ENCODE measurements at regions not wholly inside any gene's neighbourhood (a gene's known extent, or its start where the extent isn't known, plus 50 kb on each side); places are given as distances from the start of the nearest gene placed in this dataset.
"Not testable (repeated sequence)": the region's sequence is repeated elsewhere in the genome, so short reads cannot be mapped to it uniquely, and the experiment has no call there.

GRCh38 chr13:52324831-52325230 lies 81.1 kb downstream of the THSD1 start:
- 73% methylated on average over 2 of the region's 2 CpGs for WGBS
- not testable (repeated sequence) for H3K4me3 ChIP-seq (ENCODE audit: low read depth in 1 of 3, low read length in 3 of 3); H3K9ac ChIP-seq (ENCODE audit: low read depth in 1 of 2, low read length in 2 of 2); H3K27me3 ChIP-seq (ENCODE audit: control insufficient read depth in 4 of 4, insufficient read depth in 4 of 4, low read length in 3 of 4); H3K36me3 ChIP-seq (ENCODE audit: control insufficient read depth in 4 of 4, insufficient read depth in 3 of 4, low read depth in 1 of 4, low read length in 3 of 4); H3K4me1 ChIP-seq (ENCODE audit: control insufficient read depth in 4 of 4, insufficient read depth in 4 of 4, low read length in 3 of 4); H3K27ac ChIP-seq (ENCODE audit: low read depth in 1 of 2, low read length in 2 of 2); DNase-seq (ENCODE audit: low spot score); H3K9me3 ChIP-seq (ENCODE audit: control insufficient read depth in 4 of 4, low read length in 3 of 4)

GRCh38 chr13:52319876-52320275 lies 86.1 kb downstream of the THSD1 start:
- WGBS: 68% methylated on average over 2 of the region's 2 CpGs
- no peak overlapping the region for H3K27ac ChIP-seq (ENCODE audit: low read depth in 1 of 2, low read length in 2 of 2)
- H3K9ac ChIP-seq (ENCODE audit: low read depth in 1 of 2, low read length in 2 of 2): no peak overlapping the region
- no peak overlapping the region for H3K4me3 ChIP-seq (ENCODE audit: low read depth in 1 of 3, low read length in 3 of 3)
- no peaks in the 10 kb centered on the region for H3K4me1 ChIP-seq (ENCODE audit: control insufficient read depth in 4 of 4, insufficient read depth in 4 of 4, low read length in 3 of 4)
- TF ChIP-seq, protein P1, sequence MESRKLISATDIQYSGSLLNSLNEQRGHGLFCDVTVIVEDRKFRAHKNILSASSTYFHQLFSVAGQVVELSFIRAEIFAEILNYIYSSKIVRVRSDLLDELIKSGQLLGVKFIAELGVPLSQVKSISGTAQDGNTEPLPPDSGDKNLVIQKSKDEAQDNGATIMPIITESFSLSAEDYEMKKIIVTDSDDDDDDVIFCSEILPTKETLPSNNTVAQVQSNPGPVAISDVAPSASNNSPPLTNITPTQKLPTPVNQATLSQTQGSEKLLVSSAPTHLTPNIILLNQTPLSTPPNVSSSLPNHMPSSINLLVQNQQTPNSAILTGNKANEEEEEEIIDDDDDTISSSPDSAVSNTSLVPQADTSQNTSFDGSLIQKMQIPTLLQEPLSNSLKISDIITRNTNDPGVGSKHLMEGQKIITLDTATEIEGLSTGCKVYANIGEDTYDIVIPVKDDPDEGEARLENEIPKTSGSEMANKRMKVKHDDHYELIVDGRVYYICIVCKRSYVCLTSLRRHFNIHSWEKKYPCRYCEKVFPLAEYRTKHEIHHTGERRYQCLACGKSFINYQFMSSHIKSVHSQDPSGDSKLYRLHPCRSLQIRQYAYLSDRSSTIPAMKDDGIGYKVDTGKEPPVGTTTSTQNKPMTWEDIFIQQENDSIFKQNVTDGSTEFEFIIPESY (IDR thresholded peaks at IDR 0.05): no peak
- TF ChIP-seq RAD21 (IDR thresholded peaks at IDR 0.05) (no peak), GABPA (IDR thresholded peaks at IDR 0.05 in 1 of 2, conservative IDR thresholded peaks at IDR 0.05 in 1 of 2) (no peak), HNF4A (conservative IDR thresholded peaks at IDR 0.05) (no peak), NR2F2 (IDR thresholded peaks at IDR 0.05) (no peak), TAF1 (conservative IDR thresholded peaks at IDR 0.05) (no peak), FOXA1 (IDR thresholded peaks at IDR 0.05) (no peak), EGR1 (IDR thresholded peaks at IDR 0.05; ENCODE audit: low read depth in 2 of 2) (no peak), REST (IDR thresholded peaks at IDR 0.05) (no peak)
- TF ChIP-seq, protein P2, sequence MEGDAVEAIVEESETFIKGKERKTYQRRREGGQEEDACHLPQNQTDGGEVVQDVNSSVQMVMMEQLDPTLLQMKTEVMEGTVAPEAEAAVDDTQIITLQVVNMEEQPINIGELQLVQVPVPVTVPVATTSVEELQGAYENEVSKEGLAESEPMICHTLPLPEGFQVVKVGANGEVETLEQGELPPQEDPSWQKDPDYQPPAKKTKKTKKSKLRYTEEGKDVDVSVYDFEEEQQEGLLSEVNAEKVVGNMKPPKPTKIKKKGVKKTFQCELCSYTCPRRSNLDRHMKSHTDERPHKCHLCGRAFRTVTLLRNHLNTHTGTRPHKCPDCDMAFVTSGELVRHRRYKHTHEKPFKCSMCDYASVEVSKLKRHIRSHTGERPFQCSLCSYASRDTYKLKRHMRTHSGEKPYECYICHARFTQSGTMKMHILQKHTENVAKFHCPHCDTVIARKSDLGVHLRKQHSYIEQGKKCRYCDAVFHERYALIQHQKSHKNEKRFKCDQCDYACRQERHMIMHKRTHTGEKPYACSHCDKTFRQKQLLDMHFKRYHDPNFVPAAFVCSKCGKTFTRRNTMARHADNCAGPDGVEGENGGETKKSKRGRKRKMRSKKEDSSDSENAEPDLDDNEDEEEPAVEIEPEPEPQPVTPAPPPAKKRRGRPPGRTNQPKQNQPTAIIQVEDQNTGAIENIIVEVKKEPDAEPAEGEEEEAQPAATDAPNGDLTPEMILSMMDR (IDR thresholded peaks at IDR 0.05; ENCODE audit: low read depth, low read length, missing input control): no peak
- H3K9me3 ChIP-seq (ENCODE audit: control insufficient read depth in 4 of 4, low read length in 3 of 4): no peaks in the 10 kb centered on the region
- no peaks in the 10 kb centered on the region for H3K36me3 ChIP-seq (ENCODE audit: control insufficient read depth in 4 of 4, insufficient read depth in 3 of 4, low read depth in 1 of 4, low read length in 3 of 4)
- peaks cover 0 to 3% (median 0%) of the 10 kb centered on the region in 4 donors for H3K27me3 ChIP-seq (ENCODE audit: control insufficient read depth in 4 of 4, insufficient read depth in 4 of 4, low read length in 3 of 4)
- DNase-seq (ENCODE audit: low spot score): no peak

DNA sequence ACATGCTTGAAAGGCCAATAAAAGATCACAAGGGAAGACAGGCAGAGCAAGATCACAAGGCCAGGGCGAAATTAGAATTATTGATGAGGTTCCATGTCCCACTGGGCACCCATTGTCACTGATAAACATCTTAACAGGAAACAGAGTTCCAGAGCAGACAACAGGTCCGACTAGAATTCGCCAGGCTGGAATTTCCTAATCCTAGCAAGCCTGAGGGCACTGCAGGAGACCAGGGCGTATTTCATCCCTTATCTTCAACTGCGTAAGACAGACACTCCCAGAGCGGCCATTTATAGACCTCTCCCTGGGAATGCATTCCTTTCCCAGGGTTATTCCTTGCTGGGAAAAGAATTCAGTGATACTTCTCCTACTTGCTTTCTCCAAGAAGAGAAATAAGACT lies 96.1 kb downstream of the THSD1 start:
- H3K9me3 ChIP-seq (ENCODE audit: control insufficient read depth in 4 of 4, low read length in 3 of 4); H3K36me3 ChIP-seq (ENCODE audit: control insufficient read depth in 4 of 4, insufficient read depth in 3 of 4, low read depth in 1 of 4, low read length in 3 of 4); H3K27ac ChIP-seq (ENCODE audit: low read depth in 1 of 2, low read length in 2 of 2); H3K27me3 ChIP-seq (ENCODE audit: control insufficient read depth in 4 of 4, insufficient read depth in 4 of 4, low read length in 3 of 4); H3K4me1 ChIP-seq (ENCODE audit: control insufficient read depth in 4 of 4, insufficient read depth in 4 of 4, low read length in 3 of 4); H3K9ac ChIP-seq (ENCODE audit: low read depth in 1 of 2, low read length in 2 of 2); H3K4me3 ChIP-seq (ENCODE audit: low read depth in 1 of 3, low read length in 3 of 3); DNase-seq (ENCODE audit: low spot score): not testable (repeated sequence)
- 77% methylated on average over 6 of the region's 6 CpGs for WGBS

- not testable (repeated sequence) for H3K36me3 ChIP-seq (ENCODE audit: control insufficient read depth in 4 of 4, insufficient read depth in 3 of 4, low read depth in 1 of 4, low read length in 3 of 4); DNase-seq (ENCODE audit: low spot score); H3K9me3 ChIP-seq (ENCODE audit: control insufficient read depth in 4 of 4, low read length in 3 of 4); H3K4me3 ChIP-seq (ENCODE audit: low read depth in 1 of 3, low read length in 3 of 3); H3K27ac ChIP-seq (ENCODE audit: low read depth in 1 of 2, low read length in 2 of 2); H3K4me1 ChIP-seq (ENCODE audit: control insufficient read depth in 4 of 4, insufficient read depth in 4 of 4, low read length in 3 of 4); H3K27me3 ChIP-seq (ENCODE audit: control insufficient read depth in 4 of 4, insufficient read depth in 4 of 4, low read length in 3 of 4); H3K9ac ChIP-seq (ENCODE audit: low read depth in 1 of 2, low read length in 2 of 2)
- no CpG with 5 or more reads among the region's 1 CpG for WGBS
Measured at GRCh38 chr13:52306336-52306735, 99.6 kb downstream of the THSD1 start.

GRCh38 chr13:52303098-52303497 lies 102.9 kb downstream of the THSD1 start:
- not testable (repeated sequence) for H3K27ac ChIP-seq (ENCODE audit: low read depth in 1 of 2, low read length in 2 of 2); H3K4me3 ChIP-seq (ENCODE audit: low read depth in 1 of 3, low read length in 3 of 3); H3K27me3 ChIP-seq (ENCODE audit: control insufficient read depth in 4 of 4, insufficient read depth in 4 of 4, low read length in 3 of 4); H3K9ac ChIP-seq (ENCODE audit: low read depth in 1 of 2, low read length in 2 of 2); H3K9me3 ChIP-seq (ENCODE audit: control insufficient read depth in 4 of 4, low read length in 3 of 4); H3K4me1 ChIP-seq (ENCODE audit: control insufficient read depth in 4 of 4, insufficient read depth in 4 of 4, low read length in 3 of 4); H3K36me3 ChIP-seq (ENCODE audit: control insufficient read depth in 4 of 4, insufficient read depth in 3 of 4, low read depth in 1 of 4, low read length in 3 of 4); DNase-seq (ENCODE audit: low spot score)
- 95% methylated on average over 1 of the region's 1 CpG for WGBS
